ENCODE measurements at regions not wholly inside any gene's neighbourhood (a gene's known extent, or its start where the extent isn't known, plus 50 kb on each side); places are given as distances from the start of the nearest gene placed in this dataset.
"Not testable (repeated sequence)": the region's sequence is repeated elsewhere in the genome, so short reads cannot be mapped to it uniquely, and the experiment has no call there.

DNA sequence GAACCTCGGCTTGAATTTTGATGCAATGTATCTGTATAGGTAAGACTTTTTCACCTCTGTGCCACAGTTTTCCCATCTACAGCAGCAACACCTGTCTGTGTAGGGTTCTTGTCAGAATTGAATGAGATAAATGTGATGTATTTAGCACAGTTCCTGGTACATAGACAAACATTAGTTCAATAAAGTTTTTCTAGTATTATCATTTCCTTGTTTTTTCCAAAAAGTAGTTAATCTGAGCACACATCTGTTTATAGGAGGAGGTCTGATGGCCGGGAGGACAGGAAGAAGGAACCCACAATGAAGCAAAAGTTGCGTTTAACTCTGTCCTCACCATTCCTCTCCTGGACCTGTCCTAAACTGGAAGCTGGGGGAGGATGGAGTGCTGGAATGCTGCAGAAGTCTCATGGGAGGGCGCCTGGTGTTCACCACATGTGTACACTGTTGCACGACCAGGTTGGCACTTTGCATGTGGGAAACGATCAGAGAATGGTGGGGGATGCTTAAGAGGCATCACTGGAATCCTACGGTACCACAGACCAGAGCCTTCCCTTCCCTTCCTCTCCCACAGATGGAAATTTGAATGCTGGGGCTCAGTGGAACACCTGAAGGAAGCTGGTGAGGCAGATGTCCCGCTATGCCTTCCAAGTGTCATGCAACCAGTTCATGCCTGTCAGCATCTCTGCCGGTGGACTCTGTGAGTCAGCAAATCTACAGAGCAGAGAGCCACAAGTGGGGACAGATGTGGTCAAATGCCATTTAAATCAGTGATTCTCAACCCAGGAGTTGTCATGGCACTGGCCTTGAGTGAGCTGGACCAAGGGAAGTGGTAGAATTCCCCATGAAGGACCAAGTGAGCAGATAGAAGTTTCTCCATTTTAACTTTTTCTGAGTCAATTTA, 315.6 kb downstream of the DLEU7 start:
- DNase-seq (ENCODE audit: low spot score) = peak; percentile 54

- peak; percentile 79 for DNase-seq (ENCODE audit: low spot score)
Observed at GRCh38 chr13:50529154-50529882, 314.2 kb downstream of the DLEU7 start.

GRCh38 chr13:50531917-50532899, 311.3 kb downstream of the DLEU7 start:
- peak; percentile 34 for DNase-seq (ENCODE audit: low spot score)

- no peak for DNase-seq (ENCODE audit: low spot score)
Observed at GRCh38 chr13:50535050-50535449, 308.4 kb downstream of the DLEU7 start.

DNA sequence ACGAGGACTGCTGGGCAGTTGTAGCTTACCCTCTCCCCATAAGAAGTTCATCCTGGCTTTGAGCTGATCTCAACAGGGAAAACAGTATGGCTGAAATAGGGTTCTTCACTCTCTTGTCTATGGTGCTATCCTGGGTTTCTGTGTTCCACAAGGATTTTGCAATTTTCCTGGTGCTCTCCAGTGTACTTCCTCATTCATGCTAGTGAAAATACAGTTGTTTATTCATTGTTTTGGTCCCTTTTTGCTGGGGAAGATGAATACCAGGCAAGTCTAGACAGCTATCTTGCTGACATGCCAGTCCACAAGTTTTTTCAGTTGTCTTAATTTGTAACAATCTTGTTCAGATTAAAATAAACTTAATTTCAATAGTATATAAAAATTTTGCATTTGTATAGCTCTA, 306.5 kb downstream of the DLEU7 start:
- no peak for DNase-seq (ENCODE audit: low spot score)

DNA sequence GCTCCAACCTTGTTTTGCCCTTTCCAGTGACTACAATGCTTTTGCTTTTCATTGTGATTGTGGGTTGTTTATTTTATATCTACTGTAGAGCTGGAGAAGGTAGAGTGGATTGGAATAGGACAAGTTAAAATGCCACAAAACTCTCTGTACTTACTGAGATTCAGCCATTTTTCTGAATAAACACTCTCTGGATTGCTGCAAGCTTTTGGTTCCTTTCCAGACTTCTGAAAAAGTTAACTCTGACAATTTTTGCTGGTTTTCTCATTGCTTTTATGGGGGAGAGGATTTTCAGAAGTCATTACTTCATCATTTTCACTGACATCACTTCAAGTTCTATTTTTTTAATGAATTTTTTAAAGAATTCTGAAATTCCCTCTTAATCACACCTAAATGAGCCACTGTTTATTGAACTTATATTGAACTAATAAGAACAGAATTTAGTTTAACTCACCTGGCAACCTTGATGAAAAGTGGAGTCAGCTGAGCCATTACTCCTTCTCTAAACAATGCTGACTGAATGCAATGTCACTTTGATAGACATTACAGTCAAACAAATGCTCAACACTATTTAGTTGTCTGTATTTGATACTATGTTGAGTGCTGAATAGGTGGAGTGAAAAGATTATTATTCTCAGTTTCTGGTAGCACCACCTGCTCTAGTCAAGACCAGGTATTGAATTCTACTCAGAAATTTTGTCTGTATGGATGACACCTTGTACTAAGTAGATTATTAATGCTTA, 303.5 kb downstream of the DLEU7 start:
- no peak for DNase-seq (ENCODE audit: low spot score)

DNA sequence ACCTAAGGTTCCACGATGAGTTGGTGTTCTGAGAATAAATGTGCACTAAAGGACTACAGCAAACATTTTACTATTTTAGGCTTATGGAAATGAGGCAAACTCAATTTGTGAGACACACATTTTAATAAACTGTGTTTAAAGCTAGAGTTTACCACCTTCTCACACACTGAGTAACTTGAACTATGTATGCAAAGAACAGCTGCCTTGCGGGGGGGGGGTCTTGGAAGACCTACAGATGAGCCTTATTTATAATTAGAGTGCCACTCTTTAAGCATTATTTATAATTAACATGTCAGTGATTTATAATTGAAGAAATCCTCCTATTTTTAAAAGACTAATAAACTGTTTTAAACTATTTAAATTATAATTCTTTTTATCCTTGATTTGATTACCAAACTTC, 300.4 kb downstream of the DLEU7 start:
- no peak for DNase-seq (ENCODE audit: low spot score)

DNA sequence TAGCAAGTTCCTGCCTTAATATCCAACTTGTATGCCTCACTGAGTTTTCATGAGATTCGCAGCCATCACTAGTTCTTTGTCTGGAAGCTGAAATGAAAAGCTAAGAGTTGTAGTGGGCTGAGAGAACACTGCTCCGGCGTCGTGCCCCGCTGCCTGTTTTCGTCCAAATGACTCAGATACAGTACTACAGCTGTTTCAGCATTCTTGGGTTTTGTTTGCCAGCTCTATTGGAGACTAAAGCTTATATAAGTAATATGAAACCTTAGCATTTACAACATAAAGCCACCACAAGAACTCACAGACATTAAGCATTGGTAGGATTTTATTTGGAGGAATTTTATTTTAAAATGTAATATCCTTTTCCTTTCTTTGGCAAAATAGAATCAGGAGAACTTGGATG, 299.7 kb downstream of the DLEU7 start:
- DNase-seq (ENCODE audit: low spot score) = no peak

- DNase-seq (ENCODE audit: low spot score) = no peak
Observed at GRCh38 chr13:50544211-50544610, 299.3 kb downstream of the DLEU7 start.

DNA sequence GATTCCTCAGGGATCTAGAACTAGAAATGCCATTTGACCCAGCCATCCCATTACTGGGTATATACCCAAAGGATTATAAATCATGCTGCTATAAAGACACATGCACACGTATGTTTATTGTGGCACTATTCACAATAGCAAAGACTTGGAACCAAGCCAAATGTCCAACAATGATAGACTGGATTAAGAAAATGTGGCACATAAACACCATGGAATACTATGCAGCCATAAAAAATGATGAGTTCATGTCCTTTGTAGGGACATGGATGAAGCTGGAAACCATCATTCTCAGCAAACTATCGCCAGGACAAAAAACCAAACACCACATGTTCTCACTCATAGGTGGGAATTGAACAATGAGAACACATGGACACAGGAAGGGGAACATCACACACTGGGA, 296.3 kb downstream of the DLEU7 start:
- DNase-seq (ENCODE audit: low spot score) = not testable (repeated sequence)

DNA sequence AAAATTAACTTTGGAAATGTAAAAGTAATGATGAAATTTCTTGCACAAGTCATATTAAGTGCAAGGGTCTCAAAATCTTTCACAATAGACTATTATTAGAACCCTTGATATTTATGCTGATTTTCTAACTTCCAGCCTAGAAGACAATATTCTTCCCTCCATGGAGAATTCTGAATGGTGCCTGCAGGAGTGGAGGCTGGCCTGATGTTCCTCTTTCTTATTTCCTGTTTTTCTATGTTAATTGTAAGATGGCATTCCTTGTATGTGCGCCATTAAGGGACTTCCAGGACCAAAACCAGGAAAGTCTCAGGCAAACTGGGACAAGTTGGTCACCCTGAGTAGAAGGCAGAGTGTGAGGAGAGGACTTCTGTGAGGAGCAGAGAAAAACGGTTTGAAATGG, 294.9 kb downstream of the DLEU7 start:
- DNase-seq (ENCODE audit: low spot score) = no peak

DNA sequence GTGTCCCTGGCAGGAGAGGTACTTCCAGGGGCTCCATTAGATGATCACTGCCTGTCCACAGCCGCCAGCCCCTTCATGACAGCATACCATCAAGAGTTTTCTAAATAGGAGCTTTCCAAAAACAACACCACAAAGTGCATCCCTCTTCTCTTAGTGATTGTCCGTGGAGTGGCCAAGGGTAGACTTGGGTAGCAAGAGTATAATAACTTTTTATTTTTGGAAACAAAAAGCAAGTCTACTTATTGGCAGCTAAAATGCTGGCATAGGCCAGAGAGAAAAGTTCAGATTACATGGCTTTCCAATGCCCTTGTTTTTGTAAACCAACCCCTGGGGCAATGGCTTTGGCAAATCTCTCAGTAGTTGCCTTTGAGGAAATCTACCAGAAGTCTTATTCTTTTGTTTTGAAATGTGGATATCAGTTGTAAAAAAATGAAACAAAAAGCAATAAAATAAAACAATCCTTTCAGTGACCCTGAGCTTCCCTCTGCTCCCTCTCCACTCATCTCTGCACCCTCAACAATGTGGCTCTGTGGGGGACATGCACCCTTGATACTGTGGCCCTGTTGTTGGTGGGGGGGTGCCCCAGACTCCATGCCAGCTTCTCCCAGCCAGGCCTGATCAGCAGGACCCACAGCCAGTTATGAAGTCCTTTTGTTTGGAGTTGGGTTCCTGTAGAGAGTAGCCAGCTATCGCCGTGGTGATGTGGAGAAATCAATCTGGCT, 294.1 kb downstream of the DLEU7 start:
- no peak for DNase-seq (ENCODE audit: low spot score)

- no peak for DNase-seq (ENCODE audit: low spot score)
Observed at GRCh38 chr13:50550151-50550550, 293.3 kb downstream of the DLEU7 start.

- no peak for DNase-seq (ENCODE audit: low spot score)
Observed at GRCh38 chr13:50552424-50552966, 291.0 kb downstream of the DLEU7 start.

GRCh38 chr13:50561739-50562138, 281.8 kb downstream of the DLEU7 start:
- DNase-seq (ENCODE audit: low spot score) = no peak

- DNase-seq (ENCODE audit: low spot score) = no peak
Observed at GRCh38 chr13:50566646-50567045, 276.8 kb downstream of the DLEU7 start.

DNA sequence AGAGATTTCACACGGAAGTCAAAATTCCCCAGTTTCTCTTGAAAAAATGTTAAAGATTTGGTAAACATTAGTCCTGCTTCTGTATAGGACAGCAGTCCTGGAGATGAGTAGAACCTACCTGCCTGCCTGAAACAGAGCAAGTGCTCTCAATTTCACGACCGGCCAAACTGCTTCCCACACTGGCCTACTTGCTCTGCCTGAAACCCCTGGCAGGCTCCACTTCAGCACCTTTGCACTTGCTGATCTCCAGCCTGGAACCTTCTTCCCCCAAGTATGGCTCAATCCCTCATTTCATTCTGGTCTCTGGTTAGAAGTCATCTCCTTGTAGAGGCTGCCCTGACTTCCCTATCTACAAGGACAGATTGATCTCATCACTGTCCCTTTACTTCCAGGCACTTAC, 271.4 kb downstream of the DLEU7 start:
- DNase-seq (ENCODE audit: low spot score) = no peak

DNA sequence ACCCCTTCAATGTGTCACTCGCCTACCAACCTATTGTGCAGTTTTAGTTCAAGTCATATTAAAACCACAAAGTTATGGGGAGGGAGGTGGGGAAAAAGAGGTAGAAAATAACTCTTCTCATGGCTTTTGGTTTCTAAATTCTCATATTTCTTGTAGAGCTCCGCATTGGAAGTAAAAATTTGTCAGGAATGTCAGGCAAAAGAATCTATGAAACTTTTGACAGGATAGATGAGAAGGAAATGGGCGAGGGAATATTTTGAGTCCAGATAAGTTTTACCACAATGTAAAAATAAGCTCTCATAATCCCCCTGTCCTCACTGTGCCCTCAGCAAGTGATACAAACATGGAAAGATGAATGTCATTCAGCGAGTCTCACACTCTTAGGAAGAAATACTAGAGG, 270.4 kb downstream of the DLEU7 start:
- DNase-seq (ENCODE audit: low spot score) = no peak

DNA sequence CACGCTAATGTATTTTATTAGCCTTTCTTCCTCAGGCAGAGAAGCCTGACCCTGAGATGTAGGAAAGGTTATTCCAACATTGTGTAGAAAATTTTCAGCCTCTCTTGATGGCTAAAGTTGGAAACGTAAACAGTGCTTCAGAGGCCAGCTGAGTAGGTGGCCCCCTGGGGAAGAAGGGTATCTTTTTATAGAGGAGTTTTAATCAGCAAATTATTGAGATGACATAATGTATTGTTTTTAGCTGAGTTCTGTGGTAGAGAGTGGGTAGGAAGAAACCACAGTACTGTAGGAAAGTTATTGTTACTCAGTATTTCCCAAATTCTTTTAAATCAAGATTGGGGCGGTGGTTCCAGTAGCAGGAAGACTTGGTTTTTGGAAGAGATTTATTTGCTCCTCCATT, 268.8 kb downstream of the DLEU7 start:
- DNase-seq (ENCODE audit: low spot score) = no peak

GRCh38 chr13:50575138-50575537, 268.4 kb downstream of the DLEU7 start:
- DNase-seq (ENCODE audit: low spot score) = no peak

DNA sequence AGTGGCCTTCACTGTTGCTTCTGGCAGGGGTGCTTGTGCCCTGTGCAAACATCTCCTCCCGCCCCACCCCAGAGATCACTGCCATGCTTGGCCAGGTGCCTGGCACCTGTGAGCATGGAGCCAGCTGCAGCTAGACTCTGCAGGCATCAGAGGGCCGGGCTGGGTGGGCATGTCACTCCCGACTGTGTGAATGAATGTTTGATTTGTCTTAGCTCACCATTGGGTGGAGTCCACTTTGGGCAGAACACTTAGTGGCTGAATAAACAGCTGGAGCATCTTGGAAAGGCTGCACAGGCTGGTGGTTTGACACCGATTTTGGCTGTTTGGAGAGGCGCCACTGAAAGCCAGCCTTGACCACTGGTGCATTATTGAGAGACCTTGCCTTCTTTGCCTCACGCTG, 267.3 kb downstream of the DLEU7 start:
- no peak for DNase-seq (ENCODE audit: low spot score)
